Mesendoderm (in vitro differentiated cells): ENCODE measurements at regions not wholly inside any gene's neighbourhood (a gene's known extent, or its start where the extent isn't known, plus 50 kb on each side); places are given as distances from the start of the nearest gene placed in this dataset.

ENCODE experiments used
- DNase-seq: peaks from one replicate; pipeline ENCODE4 v3.0.0; 2013
- H2AK5ac ChIP-seq: 2 replicates; pipeline ENCODE4 v1.6.1; 2013; ENCODE audit warnings: low read length, inconsistent platforms
- H2BK120ac ChIP-seq: 2 replicates; pipeline ENCODE4 v1.6.1; 2013; ENCODE audit warnings: low read depth, mild to moderate bottlenecking, low read length, moderate library complexity, mixed read lengths
- H2BK15ac ChIP-seq: replicated peaks from 2 replicates; pipeline ENCODE4 v1.6.1; 2013; ENCODE audit warnings: low read depth, mild to moderate bottlenecking, moderate library complexity
- H2BK5ac ChIP-seq: 2 replicates; pipeline ENCODE4 v1.6.1; 2013; ENCODE audit warnings: low read length, inconsistent platforms
- H3K18ac ChIP-seq: 2 replicates; pipeline ENCODE4 v1.6.1; 2013; ENCODE audit warnings: mild to moderate bottlenecking, low read length, mixed read lengths
- H3K23ac ChIP-seq: one replicate; pipeline ENCODE4 v1.6.1; 2013; ENCODE audit warnings: low read length
- H3K27ac ChIP-seq: 2 replicates; pipeline ENCODE4 v1.5.1; 2013; ENCODE audit warnings: low read depth, mild to moderate bottlenecking, inconsistent platforms, low read length, moderate library complexity
- H3K27me3 ChIP-seq: 2 replicates; pipeline ENCODE4 v1.6.1; 2013; ENCODE audit warnings: low read length, control low read depth, mild to moderate bottlenecking, inconsistent platforms; ENCODE audit not compliant: insufficient read depth, poor library complexity
- H3K36me3 ChIP-seq: 2 replicates; pipeline ENCODE4 v1.6.1; 2013; ENCODE audit warnings: low read length, inconsistent platforms; ENCODE audit not compliant: control insufficient read depth, insufficient read depth
- H3K4ac ChIP-seq: one replicate; pipeline ENCODE4 v1.6.1; 2013; ENCODE audit warnings: low read depth, mild to moderate bottlenecking, low read length, moderate library complexity
- H3K4me1 ChIP-seq: 2 replicates; pipeline ENCODE4 v1.6.1; 2013; ENCODE audit warnings: low read depth, low read length, inconsistent platforms; ENCODE audit not compliant: control insufficient read depth
- H3K4me2 ChIP-seq: 2 replicates; pipeline ENCODE4 v1.6.1; 2013; ENCODE audit warnings: low read length
- H3K4me3 ChIP-seq: 2 replicates; pipeline ENCODE4 v1.5.1; 2013; ENCODE audit warnings: mild to moderate bottlenecking, low read length
- H3K56ac ChIP-seq: one replicate; pipeline ENCODE4 v1.6.1; 2013; ENCODE audit warnings: low read length
- H3K79me1 ChIP-seq: 2 replicates; pipeline ENCODE4 v1.6.1; 2013; ENCODE audit warnings: low read length, inconsistent platforms
- H3K79me2 ChIP-seq: 2 replicates; pipeline ENCODE4 v1.6.1; 2013; ENCODE audit warnings: mild to moderate bottlenecking, low read length; ENCODE audit not compliant: control insufficient read depth, insufficient read depth
- H3K9ac ChIP-seq: 2 replicates; pipeline ENCODE4 v1.6.1; 2013; ENCODE audit warnings: low read length, inconsistent platforms
- H4K5ac ChIP-seq: one replicate; pipeline ENCODE4 v1.6.1; 2013; ENCODE audit warnings: low read length
- H4K8ac ChIP-seq: one replicate; pipeline ENCODE4 v1.6.1; 2013; ENCODE audit warnings: low read depth, mild to moderate bottlenecking, control low read depth, low read length, moderate library complexity
- WGBS: extraction: QIAGEN DNeasy Blood & Tissue Kit; methylation state at CpG from one replicate; pipeline ENCODE4 v1.1.7; 2013; ENCODE audit warnings: low lambda C conversion rate, missing lambda C conversion rate; ENCODE audit not compliant: insufficient coverage; ENCODE audit errors: extremely low coverage; 5-methylcytosine and 5-hydroxymethylcytosine counted together

GRCh38 chr5:67427850-67428298 is 231.3 kb upstream of the CD180 start:
- Histone ChIP-seq H3K79me1 (no peaks in the 10 kb centered on the region), H2BK5ac (no peak overlapping the region), H3K18ac (no peak overlapping the region), H4K8ac (no peak overlapping the region), H3K27ac (no peak overlapping the region), H3K4me3 (no peak overlapping the region), H4K5ac (no peak overlapping the region), H3K79me2 (no peaks in the 10 kb centered on the region), H2BK120ac (no peak overlapping the region), H3K9ac (no peak overlapping the region), H3K4me1 (no peaks in the 10 kb centered on the region), H3K23ac (no peak overlapping the region), H2AK5ac (no peak overlapping the region), H3K56ac (no peak overlapping the region), H3K4me2 (no peak overlapping the region), H3K4ac (no peak overlapping the region), H2BK15ac (no peak overlapping the region), H3K27me3 (no peaks in the 10 kb centered on the region), H3K36me3 (no peaks in the 10 kb centered on the region)
- no peak for DNase-seq
- WGBS, result 100% methylated on average over 2 of the region's 4 CpGs

GRCh38 chr5:67426961-67427849 is 230.6 kb upstream of the CD180 start:
- no peak overlapping the region for H2BK120ac ChIP-seq
- H2BK5ac ChIP-seq, result no peak overlapping the region
- no peaks in the 10 kb centered on the region for H3K4me1 ChIP-seq
- no peak overlapping the region for H3K4me3 ChIP-seq
- no peaks in the 10 kb centered on the region for H3K79me2 ChIP-seq
- no peak overlapping the region for H3K4ac ChIP-seq
- no peaks in the 10 kb centered on the region for H3K79me1 ChIP-seq
- H3K27me3 ChIP-seq, result no peaks in the 10 kb centered on the region
- no peak overlapping the region for H2BK15ac ChIP-seq
- no peak overlapping the region for H3K23ac ChIP-seq
- no peak overlapping the region for H3K18ac ChIP-seq
- H3K36me3 ChIP-seq, result no peaks in the 10 kb centered on the region
- no peak overlapping the region for H3K4me2 ChIP-seq
- no peak overlapping the region for H3K27ac ChIP-seq
- WGBS, result no CpG with 5 or more reads among the region's 2 CpGs
- no peak overlapping the region for H2AK5ac ChIP-seq
- no peak overlapping the region for H3K56ac ChIP-seq
- no peak overlapping the region for H4K5ac ChIP-seq
- H4K8ac ChIP-seq, result no peak overlapping the region
- peak; percentile 31 for DNase-seq
- no peak overlapping the region for H3K9ac ChIP-seq

DNA sequence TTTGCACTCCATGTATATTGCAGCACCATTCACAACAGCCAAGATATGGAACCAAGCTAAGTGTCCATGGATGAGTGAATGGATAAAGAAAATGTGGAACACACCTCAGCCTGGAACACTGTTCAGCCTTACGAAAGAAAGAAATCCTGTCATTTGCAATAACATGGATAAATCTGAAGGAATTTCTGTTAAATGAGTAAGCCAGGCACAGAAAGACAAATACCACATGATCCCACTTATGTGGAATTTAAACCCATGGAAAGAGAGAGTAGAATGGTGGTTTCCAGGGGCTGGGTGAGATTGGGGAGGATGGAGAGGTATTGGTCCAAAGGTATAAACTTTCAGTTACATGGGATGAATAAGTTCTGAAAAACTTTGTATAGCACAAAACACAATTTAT is 228.9 kb upstream of the CD180 start:
- H2BK15ac ChIP-seq, result no peak overlapping the region
- no peak overlapping the region for H3K4me2 ChIP-seq
- no peak overlapping the region for H3K4me3 ChIP-seq
- no peaks in the 10 kb centered on the region for H3K4me1 ChIP-seq
- H3K27me3 ChIP-seq, result no peaks in the 10 kb centered on the region
- H3K36me3 ChIP-seq, result no peaks in the 10 kb centered on the region
- no peak overlapping the region for H4K8ac ChIP-seq
- H3K27ac ChIP-seq, result no peak overlapping the region
- no peak overlapping the region for H4K5ac ChIP-seq
- H2BK120ac ChIP-seq, result no peak overlapping the region
- H3K4ac ChIP-seq, result no peak overlapping the region
- no peaks in the 10 kb centered on the region for H3K79me1 ChIP-seq
- no peak overlapping the region for H3K18ac ChIP-seq
- H2AK5ac ChIP-seq, result no peak overlapping the region
- no peak overlapping the region for H3K23ac ChIP-seq
- H3K9ac ChIP-seq, result no peak overlapping the region
- no peak overlapping the region for H3K56ac ChIP-seq
- no peaks in the 10 kb centered on the region for H3K79me2 ChIP-seq
- H2BK5ac ChIP-seq, result no peak overlapping the region
- no peak for DNase-seq
- no CpG with 5 or more reads among the region's 1 CpG for WGBS

DNA sequence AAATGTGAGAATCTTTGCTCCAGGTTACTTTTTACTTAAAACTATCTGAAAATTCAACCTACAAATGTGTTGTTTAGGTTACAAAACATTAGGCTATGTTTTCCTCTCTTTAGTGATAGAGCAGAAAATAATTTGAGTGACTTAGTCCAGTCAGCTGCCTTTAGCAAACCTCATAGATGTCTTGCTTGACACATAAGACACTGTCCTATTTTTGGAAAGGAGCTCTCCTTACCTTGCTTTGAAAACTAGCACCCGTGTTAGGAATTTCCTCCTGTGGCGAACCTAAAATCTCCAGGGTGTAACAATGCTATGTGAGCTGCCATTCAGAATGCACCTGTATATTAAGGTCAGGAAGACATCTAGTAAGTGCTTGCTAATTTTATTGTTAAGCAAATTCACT is 221.2 kb upstream of the CD180 start:
- Histone ChIP-seq H3K79me1 (no peaks in the 10 kb centered on the region), H3K4ac (no peak overlapping the region), H3K4me2 (no peak overlapping the region), H3K9ac (no peak overlapping the region), H3K27ac (no peak overlapping the region), H4K8ac (no peak overlapping the region), H2AK5ac (no peak overlapping the region), H3K36me3 (no peaks in the 10 kb centered on the region), H3K18ac (no peak overlapping the region), H3K4me1 (peaks cover 5% of the 10 kb centered on the region), H4K5ac (no peak overlapping the region), H3K23ac (no peak overlapping the region), H3K4me3 (no peak overlapping the region), H2BK5ac (no peak overlapping the region), H3K27me3 (no peaks in the 10 kb centered on the region), H3K56ac (no peak overlapping the region), H3K79me2 (no peaks in the 10 kb centered on the region), H2BK15ac (no peak overlapping the region), H2BK120ac (no peak overlapping the region)
- no CpG with 5 or more reads among the region's 2 CpGs for WGBS
- no peak for DNase-seq

GRCh38 chr5:67416986-67417385 is 220.4 kb upstream of the CD180 start:
- Histone ChIP-seq H2AK5ac (no peak overlapping the region), H3K27ac (peak overlapping the region; percentile 53), H3K27me3 (no peaks in the 10 kb centered on the region), H4K5ac (no peak overlapping the region), H3K9ac (no peak overlapping the region), H3K4me2 (no peak overlapping the region), H3K4me1 (peaks cover 5% of the 10 kb centered on the region), H2BK15ac (no peak overlapping the region), H3K56ac (no peak overlapping the region), H3K79me2 (no peaks in the 10 kb centered on the region), H3K79me1 (no peaks in the 10 kb centered on the region), H3K4ac (no peak overlapping the region), H3K36me3 (no peaks in the 10 kb centered on the region), H3K23ac (no peak overlapping the region), H4K8ac (no peak overlapping the region), H2BK5ac (no peak overlapping the region), H3K4me3 (no peak overlapping the region), H2BK120ac (peak overlapping the region; percentile 21), H3K18ac (no peak overlapping the region)
- peak; percentile 47 for DNase-seq
- no CpG with 5 or more reads among the region's 2 CpGs for WGBS
